ENCODE measurements at regions not wholly inside any gene's neighbourhood (a gene's known extent, or its start where the extent isn't known, plus 50 kb on each side); places are given as distances from the start of the nearest gene placed in this dataset.

DNA sequence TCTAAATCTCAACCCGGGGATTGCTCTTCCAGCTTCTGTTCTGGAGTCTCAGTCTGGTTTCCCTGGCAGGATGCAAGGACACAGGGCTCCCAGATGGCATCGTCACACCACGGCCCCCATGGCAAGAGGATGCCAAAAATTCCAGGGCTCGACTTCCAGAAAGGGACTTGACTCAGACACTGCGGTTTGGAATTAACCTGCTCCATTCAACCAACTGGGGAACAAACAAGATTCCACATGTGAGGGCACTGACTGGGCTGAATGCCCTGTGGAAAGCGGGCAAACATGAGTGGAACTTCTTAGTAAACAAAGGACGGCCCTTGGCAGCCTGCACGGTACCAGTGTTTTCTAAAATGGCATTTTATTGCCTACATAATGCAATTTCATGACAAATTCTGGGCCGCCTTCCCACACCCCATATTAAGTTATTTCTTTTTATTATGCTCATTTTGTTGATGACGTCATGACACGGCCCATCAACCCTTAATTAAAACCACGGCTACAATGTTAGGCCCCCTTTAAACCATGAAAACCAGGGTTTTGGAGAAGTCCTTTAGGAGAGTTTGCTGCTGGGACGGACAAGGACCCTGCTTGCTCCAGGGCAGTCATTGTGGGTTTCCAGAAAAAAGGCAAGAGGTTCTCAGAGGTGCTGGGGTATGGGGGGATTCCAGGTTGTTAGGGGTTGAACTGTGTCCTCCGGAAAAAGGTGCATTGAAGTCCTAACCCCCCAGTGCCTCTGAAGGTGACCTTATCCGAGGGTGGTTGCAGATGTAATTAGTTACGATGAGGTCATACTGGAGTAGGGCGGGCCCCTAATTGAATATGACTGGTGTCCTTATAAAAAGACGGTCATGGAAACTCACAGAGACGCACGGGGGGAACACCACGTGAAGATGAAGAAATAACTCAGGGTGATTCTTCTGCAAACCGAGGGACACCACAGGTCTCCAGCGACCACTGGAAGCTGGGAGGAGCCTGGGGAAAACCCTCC, 205.6 kb downstream of the FOXL1 start:
- no peak overlapping the region for H2BK12ac ChIP-seq (ENCODE audit: low read length in 2 of 2)
- H3K79me1 ChIP-seq (replicated peaks; ENCODE audit: low read length, poor library complexity, severe bottlenecking), result no peaks in the 10 kb centered on the region
- H3K4me2 ChIP-seq (ENCODE audit: low read length, poor library complexity, severe bottlenecking), result no peak overlapping the region
- H2BK120ac ChIP-seq (ENCODE audit: low read depth, low read length), result no peak overlapping the region
- 93% methylated on average over 20 of the region's 23 CpGs for WGBS
- no peaks in the 10 kb centered on the region for H3K9me3 ChIP-seq (ENCODE audit: control insufficient read depth, low read length)
- H2AK5ac ChIP-seq (ENCODE audit: low read length, severe bottlenecking), result no peak overlapping the region
- no peak overlapping the region for H3K27ac ChIP-seq (ENCODE audit: low read length, poor library complexity, severe bottlenecking)
- H2AFZ ChIP-seq (ENCODE audit: low read depth, low read length), result no peak overlapping the region
- no peak for DNase-seq
- H3K27me3 ChIP-seq (ENCODE audit: control insufficient read depth in 1 of 2, insufficient read depth in 1 of 2, low read length in 2 of 2), result peaks cover 4 to 85% of the 10 kb centered on the region in 2 experiments
- no peak overlapping the region for H3K4ac ChIP-seq (ENCODE audit: low read depth in 1 of 2, low read length in 2 of 2)
- H3K4me1 ChIP-seq (ENCODE audit: control insufficient read depth, insufficient read depth, low read depth, low read length), result peaks cover 9% of the 10 kb centered on the region
- H3K14ac ChIP-seq (ENCODE audit: low read length in 2 of 2), result no peak overlapping the region
- no peak overlapping the region for H2BK5ac ChIP-seq (ENCODE audit: low read depth, low read length, poor library complexity, severe bottlenecking)
- H3K9ac ChIP-seq (ENCODE audit: low read length), result no peak overlapping the region
- no peak overlapping the region for H2BK15ac ChIP-seq (ENCODE audit: low read depth, poor library complexity, severe bottlenecking)
- H4K91ac ChIP-seq (ENCODE audit: low read length), result no peak overlapping the region
- no peak overlapping the region for H3K18ac ChIP-seq (ENCODE audit: low read depth in 1 of 2, low read length in 2 of 2)
- no peak overlapping the region for H3K23ac ChIP-seq (ENCODE audit: low read length in 2 of 2)
- no peak overlapping the region for H3K4me3 ChIP-seq (ENCODE audit: insufficient read depth in 1 of 2, low read depth in 1 of 2, low read length in 2 of 2)
- no peak overlapping the region for H4K8ac ChIP-seq (ENCODE audit: low read length)
- H3K36me3 ChIP-seq (ENCODE audit: control insufficient read depth in 1 of 2, insufficient read depth in 2 of 2, low read depth in 1 of 2, low read length in 2 of 2), result no peaks in the 10 kb centered on the region

DNA sequence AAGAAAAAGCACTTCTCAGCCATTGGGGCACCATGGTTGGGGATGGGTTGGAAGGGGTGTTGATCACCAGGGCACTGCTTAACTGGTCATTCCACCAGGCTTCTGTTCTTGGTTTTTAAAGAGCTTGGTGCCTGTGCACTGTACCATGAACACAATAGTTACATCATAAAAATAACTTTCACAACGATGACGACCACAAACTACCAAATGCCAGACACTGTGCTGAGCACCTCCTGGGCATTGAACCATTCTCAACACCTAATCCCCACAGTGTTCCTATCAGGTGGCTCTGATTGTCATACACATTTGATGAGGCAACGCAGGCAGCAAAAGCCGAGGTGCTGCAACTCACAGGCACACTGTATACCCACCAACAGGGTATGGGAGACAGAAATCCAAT, 208.0 kb downstream of the FOXL1 start:
- Histone ChIP-seq H2BK5ac (ENCODE audit: low read depth, low read length, poor library complexity, severe bottlenecking) (no peak overlapping the region), H2BK15ac (ENCODE audit: low read depth, poor library complexity, severe bottlenecking) (no peak overlapping the region), H2BK120ac (ENCODE audit: low read depth, low read length) (no peak overlapping the region), H4K8ac (ENCODE audit: low read length) (no peak overlapping the region), H3K27me3 (ENCODE audit: control insufficient read depth in 1 of 2, insufficient read depth in 1 of 2, low read length in 2 of 2) (peaks cover 0 to 85% of the 10 kb centered on the region in 2 experiments), H3K4ac (ENCODE audit: low read depth in 1 of 2, low read length in 2 of 2) (no peak overlapping the region), H3K14ac (ENCODE audit: low read length in 2 of 2) (no peak overlapping the region), H2AK5ac (ENCODE audit: low read length, severe bottlenecking) (no peak overlapping the region), H3K4me2 (ENCODE audit: low read length, poor library complexity, severe bottlenecking) (no peak overlapping the region), H3K79me1 (replicated peaks; ENCODE audit: low read length, poor library complexity, severe bottlenecking) (no peaks in the 10 kb centered on the region), H2AFZ (ENCODE audit: low read depth, low read length) (no peak overlapping the region), H4K91ac (ENCODE audit: low read length) (no peak overlapping the region), H3K18ac (ENCODE audit: low read depth in 1 of 2, low read length in 2 of 2) (no peak overlapping the region), H3K4me3 (ENCODE audit: insufficient read depth in 1 of 2, low read depth in 1 of 2, low read length in 2 of 2) (no peak overlapping the region), H3K27ac (ENCODE audit: low read length, poor library complexity, severe bottlenecking) (no peak overlapping the region), H3K23ac (ENCODE audit: low read length in 2 of 2) (no peak overlapping the region), H3K9me3 (ENCODE audit: control insufficient read depth, low read length) (no peaks in the 10 kb centered on the region), H3K9ac (ENCODE audit: low read length) (no peak overlapping the region), H3K4me1 (ENCODE audit: control insufficient read depth, insufficient read depth, low read depth, low read length) (peaks cover 12% of the 10 kb centered on the region), H2BK12ac (ENCODE audit: low read length in 2 of 2) (no peak overlapping the region), H3K36me3 (ENCODE audit: control insufficient read depth in 1 of 2, insufficient read depth in 2 of 2, low read depth in 1 of 2, low read length in 2 of 2) (no peaks in the 10 kb centered on the region)
- no peak for DNase-seq
- WGBS, result 95% methylated on average over 4 of the region's 4 CpGs

DNA sequence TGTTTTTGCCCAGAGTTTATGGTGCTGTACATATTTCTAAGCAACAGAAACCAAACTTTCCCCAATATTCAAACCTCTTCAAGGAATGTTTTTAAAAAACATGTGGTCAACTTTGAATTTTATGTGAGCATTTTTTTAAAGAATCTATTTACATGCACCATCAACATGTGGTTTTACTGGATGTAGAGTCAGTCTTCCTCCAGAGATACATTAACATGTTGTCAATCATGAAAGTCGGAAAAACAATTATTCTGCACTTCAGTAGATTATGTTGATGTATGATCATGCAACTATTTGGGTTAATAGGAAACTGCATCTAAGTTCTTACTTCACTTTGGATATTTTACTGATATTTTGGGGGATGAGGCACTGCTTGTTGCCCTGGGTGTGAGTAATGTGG, 208.6 kb downstream of the FOXL1 start:
- Histone ChIP-seq H4K91ac (ENCODE audit: low read length) (no peak overlapping the region), H2BK5ac (ENCODE audit: low read depth, low read length, poor library complexity, severe bottlenecking) (no peak overlapping the region), H2BK15ac (ENCODE audit: low read depth, poor library complexity, severe bottlenecking) (no peak overlapping the region), H3K27me3 (ENCODE audit: control insufficient read depth in 1 of 2, insufficient read depth in 1 of 2, low read length in 2 of 2) (peaks cover 0 to 85% of the 10 kb centered on the region in 2 experiments), H3K27ac (ENCODE audit: low read length, poor library complexity, severe bottlenecking) (no peak overlapping the region), H3K79me1 (replicated peaks; ENCODE audit: low read length, poor library complexity, severe bottlenecking) (no peaks in the 10 kb centered on the region), H2AFZ (ENCODE audit: low read depth, low read length) (no peak overlapping the region), H3K9ac (ENCODE audit: low read length) (no peak overlapping the region), H3K4ac (ENCODE audit: low read depth in 1 of 2, low read length in 2 of 2) (no peak overlapping the region), H3K14ac (ENCODE audit: low read length in 2 of 2) (no peak overlapping the region), H3K9me3 (ENCODE audit: control insufficient read depth, low read length) (no peaks in the 10 kb centered on the region), H3K36me3 (ENCODE audit: control insufficient read depth in 1 of 2, insufficient read depth in 2 of 2, low read depth in 1 of 2, low read length in 2 of 2) (no peaks in the 10 kb centered on the region), H3K18ac (ENCODE audit: low read depth in 1 of 2, low read length in 2 of 2) (no peak overlapping the region), H2AK5ac (ENCODE audit: low read length, severe bottlenecking) (no peak overlapping the region), H2BK12ac (ENCODE audit: low read length in 2 of 2) (no peak overlapping the region), H3K4me2 (ENCODE audit: low read length, poor library complexity, severe bottlenecking) (no peak overlapping the region), H4K8ac (ENCODE audit: low read length) (no peak overlapping the region), H2BK120ac (ENCODE audit: low read depth, low read length) (no peak overlapping the region), H3K23ac (ENCODE audit: low read length in 2 of 2) (no peak overlapping the region), H3K4me1 (ENCODE audit: control insufficient read depth, insufficient read depth, low read depth, low read length) (peaks cover 12% of the 10 kb centered on the region), H3K4me3 (ENCODE audit: insufficient read depth in 1 of 2, low read depth in 1 of 2, low read length in 2 of 2) (no peak overlapping the region)
- no CpG with 5 or more reads among the region's 1 CpG for WGBS
- no peak for DNase-seq

DNA sequence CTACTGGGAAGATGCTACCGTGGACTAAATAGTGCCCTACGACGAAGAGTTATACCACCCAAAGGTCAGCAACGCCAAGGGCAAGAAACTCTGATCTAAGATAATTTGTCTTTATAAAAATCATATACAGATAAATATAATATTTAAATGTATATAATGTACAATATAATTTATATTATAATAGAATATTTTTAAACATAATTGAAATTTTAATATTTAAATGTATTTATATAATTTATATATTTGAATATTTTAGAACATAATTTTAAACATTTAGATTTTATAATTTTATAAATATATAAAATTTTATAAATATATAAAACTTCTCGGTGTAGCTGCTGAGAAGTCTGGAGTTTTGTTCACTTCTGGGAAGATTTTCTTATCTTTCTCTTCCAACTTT, 209.2 kb downstream of the FOXL1 start:
- Histone ChIP-seq H3K23ac (ENCODE audit: low read length in 2 of 2) (no peak overlapping the region), H2BK15ac (ENCODE audit: low read depth, poor library complexity, severe bottlenecking) (no peak overlapping the region), H3K36me3 (ENCODE audit: control insufficient read depth in 1 of 2, insufficient read depth in 2 of 2, low read depth in 1 of 2, low read length in 2 of 2) (no peaks in the 10 kb centered on the region), H3K4me3 (ENCODE audit: insufficient read depth in 1 of 2, low read depth in 1 of 2, low read length in 2 of 2) (no peak overlapping the region), H2AFZ (ENCODE audit: low read depth, low read length) (no peak overlapping the region), H3K4me1 (ENCODE audit: control insufficient read depth, insufficient read depth, low read depth, low read length) (peaks cover 12% of the 10 kb centered on the region), H3K9me3 (ENCODE audit: control insufficient read depth, low read length) (no peaks in the 10 kb centered on the region), H3K4ac (ENCODE audit: low read depth in 1 of 2, low read length in 2 of 2) (no peak overlapping the region), H3K27me3 (ENCODE audit: control insufficient read depth in 1 of 2, insufficient read depth in 1 of 2, low read length in 2 of 2) (peaks cover 0 to 85% of the 10 kb centered on the region in 2 experiments), H3K27ac (ENCODE audit: low read length, poor library complexity, severe bottlenecking) (no peak overlapping the region), H3K14ac (ENCODE audit: low read length in 2 of 2) (no peak overlapping the region), H2BK12ac (ENCODE audit: low read length in 2 of 2) (no peak overlapping the region), H3K9ac (ENCODE audit: low read length) (no peak overlapping the region), H2BK120ac (ENCODE audit: low read depth, low read length) (no peak overlapping the region), H4K8ac (ENCODE audit: low read length) (no peak overlapping the region), H2AK5ac (ENCODE audit: low read length, severe bottlenecking) (no peak overlapping the region), H3K4me2 (ENCODE audit: low read length, poor library complexity, severe bottlenecking) (no peak overlapping the region), H3K18ac (ENCODE audit: low read depth in 1 of 2, low read length in 2 of 2) (no peak overlapping the region), H3K79me1 (replicated peaks; ENCODE audit: low read length, poor library complexity, severe bottlenecking) (no peaks in the 10 kb centered on the region), H4K91ac (ENCODE audit: low read length) (no peak overlapping the region), H2BK5ac (ENCODE audit: low read depth, low read length, poor library complexity, severe bottlenecking) (no peak overlapping the region)
- DNase-seq, result no peak
- WGBS, result no CpG with 5 or more reads among the region's 5 CpGs

All from mesenchymal stem cell (in vitro differentiated cells and primary cell).